Stimulated activated CD8-positive, alpha-beta memory T cell treated with anti-CD3 and anti-CD28 coated beads, Interleukin-15, amount 100 ng/mL, for 24 hours (primary cell): ENCODE measurements at regions not wholly inside any gene's neighbourhood (a gene's known extent, or its start where the extent isn't known, plus 50 kb on each side); places are given as distances from the start of the nearest gene placed in this dataset.
"Not testable (repeated sequence)": the region's sequence is repeated elsewhere in the genome, so short reads cannot be mapped to it uniquely, and the experiment has no call there.

Source experiments
- DNase-seq: peaks from one replicate; pipeline ENCODE4 v3.0.0-alpha.2; 2020; ENCODE audit warnings: low read depth

GRCh38 chrX:38941675-38942074 is 140.4 kb downstream of the MID1IP1 start:
- DNase-seq: no peak

GRCh38 chrX:38943120-38943519 is 141.9 kb downstream of the MID1IP1 start:
- no peak for DNase-seq

- DNase-seq: no peak
Observed at GRCh38 chrX:38948046-38948445, 146.8 kb downstream of the MID1IP1 start.

GRCh38 chrX:38954520-38954919 is 153.3 kb downstream of the MID1IP1 start:
- no peak for DNase-seq

- DNase-seq: no peak
Observed at GRCh38 chrX:38959736-38960135, 158.5 kb downstream of the MID1IP1 start.

- no peak for DNase-seq
Observed at GRCh38 chrX:38960137-38960536, 158.9 kb downstream of the MID1IP1 start.

- DNase-seq: no peak
Observed at GRCh38 chrX:38961936-38962335, 160.7 kb downstream of the MID1IP1 start.

- not testable (repeated sequence) for DNase-seq
Observed at GRCh38 chrX:38963244-38963643, 162.0 kb downstream of the MID1IP1 start.

- no peak for DNase-seq
Observed at GRCh38 chrX:38965888-38966287, 164.6 kb downstream of the MID1IP1 start.

GRCh38 chrX:38968344-38969216 is 167.3 kb downstream of the MID1IP1 start:
- DNase-seq: no peak

- DNase-seq: no peak
Observed at GRCh38 chrX:38970074-38970473, 168.8 kb downstream of the MID1IP1 start.

- no peak for DNase-seq
Observed at GRCh38 chrX:38970845-38971244, 169.6 kb downstream of the MID1IP1 start.

- DNase-seq: no peak
Observed at GRCh38 chrX:38973322-38973721, 172.1 kb downstream of the MID1IP1 start.

GRCh38 chrX:38974542-38974941 is 173.3 kb downstream of the MID1IP1 start:
- DNase-seq: no peak

GRCh38 chrX:38975368-38975942 is 174.2 kb downstream of the MID1IP1 start:
- DNase-seq: no peak

GRCh38 chrX:38982370-38982769 is 181.1 kb downstream of the MID1IP1 start:
- no peak for DNase-seq

GRCh38 chrX:38982843-38983242 is 181.6 kb downstream of the MID1IP1 start:
- DNase-seq: no peak

- DNase-seq: no peak
Observed at GRCh38 chrX:38985375-38985774, 184.1 kb downstream of the MID1IP1 start.

- DNase-seq: no peak
Observed at GRCh38 chrX:38985945-38986344, 184.7 kb downstream of the MID1IP1 start.

- no peak for DNase-seq
Observed at GRCh38 chrX:38986586-38986985, 185.3 kb downstream of the MID1IP1 start.

- no peak for DNase-seq
Observed at GRCh38 chrX:38987198-38987651, 186.0 kb downstream of the MID1IP1 start.

- no peak for DNase-seq
Observed at GRCh38 chrX:38988301-38988700, 187.0 kb downstream of the MID1IP1 start.

- no peak for DNase-seq
Observed at GRCh38 chrX:38989076-38989475, 187.8 kb downstream of the MID1IP1 start.
